DMS 273 (cell line): ENCODE measurements at regions not wholly inside any gene's neighbourhood (a gene's known extent, or its start where the extent isn't known, plus 50 kb on each side); places are given as distances from the start of the nearest gene placed in this dataset.

Source experiments
- DNase-seq: peaks from one replicate; lab custom pipeline; 2025; ENCODE audit not compliant: unreplicated experiment; lab: John Stamatoyannopoulos, UW

DNA sequence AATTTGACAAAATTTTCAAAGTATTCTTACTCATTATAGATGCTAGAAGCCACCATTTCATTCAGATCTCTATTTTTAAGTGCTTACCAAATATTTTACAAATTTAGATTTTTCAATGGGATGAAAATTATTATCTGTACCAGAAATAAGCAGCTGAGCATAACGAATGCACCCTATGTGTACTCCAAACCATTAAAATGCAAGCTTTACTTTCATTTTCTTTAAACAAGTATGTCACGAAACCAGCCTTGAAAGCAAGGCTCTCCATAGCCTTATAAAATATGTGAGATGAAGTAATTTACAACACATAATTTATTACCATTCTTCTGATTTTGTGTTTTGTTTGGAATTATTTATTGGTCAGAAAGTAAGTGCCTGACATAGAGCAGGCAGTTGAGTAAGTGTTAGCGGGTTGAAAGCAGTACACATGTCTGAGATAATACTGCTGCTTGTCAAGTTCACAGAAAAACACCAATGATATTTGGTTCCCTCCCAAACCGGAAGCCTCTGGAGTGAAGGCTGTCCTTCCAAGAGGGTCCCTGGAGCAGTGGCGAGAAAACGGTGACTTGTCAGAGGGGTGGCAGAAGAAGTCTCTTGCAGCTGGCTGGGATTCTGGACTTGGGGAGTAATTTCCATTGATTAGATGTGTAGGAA lies 322.7 kb upstream of the PFKP start:
- DNase-seq = no peak

DNA sequence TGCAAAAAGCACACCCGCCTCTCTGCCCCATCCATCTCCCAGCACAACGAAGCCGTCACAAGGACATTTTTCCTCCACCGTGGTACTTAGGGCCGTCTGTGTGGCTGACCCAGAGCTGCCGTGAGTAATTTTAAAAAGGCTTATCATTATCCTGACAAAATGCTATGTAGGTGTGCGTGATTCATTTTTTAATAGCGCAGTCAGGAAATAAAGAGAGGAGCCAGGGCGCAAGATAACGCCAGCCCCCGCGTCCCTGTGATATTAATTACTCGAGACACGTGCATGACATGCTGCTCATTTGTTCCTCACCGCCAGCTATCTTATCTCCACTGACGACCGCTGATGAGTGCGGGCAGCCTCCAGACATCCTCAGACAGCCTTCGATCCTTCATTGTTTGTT lies 332.7 kb upstream of the PFKP start:
- DNase-seq = no peak

DNA sequence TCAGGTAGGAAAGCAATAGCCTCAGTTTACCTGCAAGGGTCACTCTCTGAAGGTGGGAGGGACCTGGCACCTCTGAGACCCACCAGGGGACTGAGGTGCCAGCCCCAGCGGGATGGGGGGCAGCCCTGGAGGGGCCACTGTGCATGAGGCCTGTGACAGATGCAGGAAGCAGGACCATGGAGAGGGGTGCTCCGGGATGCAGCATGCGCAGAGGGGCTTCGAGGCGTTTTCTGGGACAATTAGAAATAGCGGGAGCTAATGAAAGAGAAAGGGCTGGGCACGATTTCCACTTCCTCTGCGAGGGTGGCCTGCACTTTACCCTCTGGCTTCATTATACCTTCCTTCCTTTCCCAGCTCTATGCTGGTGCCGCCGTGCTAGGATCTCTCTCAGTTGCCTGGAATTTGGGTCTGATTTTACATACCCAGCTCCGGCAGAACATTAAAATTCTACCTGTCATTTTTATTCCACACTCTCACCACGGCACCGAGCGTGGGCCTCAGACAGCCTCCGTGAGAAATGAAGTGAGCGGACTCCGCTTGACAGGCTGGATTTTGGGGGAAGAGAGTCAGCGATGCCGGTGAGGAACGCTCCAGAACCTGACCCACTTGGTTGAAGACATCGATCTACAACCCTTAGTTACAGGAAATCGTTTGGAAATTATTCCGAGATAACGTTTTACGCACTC lies 333.9 kb upstream of the PFKP start:
- no peak for DNase-seq

DNA sequence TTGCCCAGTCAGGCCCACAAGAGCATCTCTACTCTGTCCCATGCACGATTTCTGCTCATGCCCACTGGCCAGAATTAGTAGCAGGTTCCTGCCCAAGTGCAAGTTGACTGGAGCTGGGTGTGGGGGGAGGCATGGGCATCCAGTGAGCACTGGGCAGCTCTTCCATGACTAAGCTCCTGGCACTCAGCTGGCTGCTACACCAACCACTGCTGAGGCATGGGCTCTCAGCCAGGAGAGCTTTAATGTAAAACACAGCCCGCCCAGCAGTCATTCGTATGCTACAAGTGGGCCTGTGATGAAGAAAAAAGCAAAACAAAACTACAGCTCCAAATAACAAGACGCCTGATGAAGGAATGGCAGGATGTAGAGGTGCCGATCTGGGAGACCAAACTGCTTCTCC lies 335.4 kb upstream of the PFKP start:
- no peak for DNase-seq

DNA sequence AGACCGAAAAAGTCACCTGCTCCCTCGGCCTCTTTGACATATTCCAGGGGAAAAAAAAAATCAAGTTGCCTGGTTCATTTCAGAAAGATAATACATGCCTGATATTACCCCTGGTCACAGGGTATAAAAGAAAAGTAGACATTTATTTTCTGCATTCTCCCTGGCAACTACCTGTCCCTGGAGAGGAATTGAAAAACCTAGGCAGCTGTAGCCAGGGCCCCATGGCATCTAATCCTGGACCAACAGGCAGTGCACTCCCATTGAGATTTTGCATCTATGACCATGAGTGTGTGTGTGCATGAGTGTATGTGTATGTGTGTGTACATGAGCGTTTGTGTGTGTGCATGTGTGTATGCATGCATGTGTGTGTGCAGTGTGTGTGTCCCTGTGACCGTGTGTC lies 338.2 kb upstream of the PFKP start:
- DNase-seq = no peak

DNA sequence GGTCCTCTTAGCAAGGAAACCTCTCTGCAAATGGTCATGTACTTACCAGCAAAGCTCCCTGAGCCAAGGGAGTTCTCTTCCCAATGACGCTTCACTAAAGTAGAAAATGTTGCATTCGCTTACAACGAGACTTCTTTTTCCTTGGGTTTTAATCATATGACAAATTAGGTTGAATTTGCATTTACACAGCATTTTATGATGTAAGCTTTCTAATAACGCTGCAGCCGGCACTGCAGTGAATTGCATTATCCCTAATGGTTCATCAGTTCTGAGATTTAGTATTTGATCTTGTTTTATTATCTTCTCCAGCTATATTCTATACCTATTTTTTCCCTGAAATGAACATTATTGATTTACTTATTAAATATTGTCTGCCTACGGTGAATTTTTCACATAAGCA lies 339.3 kb upstream of the PFKP start:
- DNase-seq = no peak

DNA sequence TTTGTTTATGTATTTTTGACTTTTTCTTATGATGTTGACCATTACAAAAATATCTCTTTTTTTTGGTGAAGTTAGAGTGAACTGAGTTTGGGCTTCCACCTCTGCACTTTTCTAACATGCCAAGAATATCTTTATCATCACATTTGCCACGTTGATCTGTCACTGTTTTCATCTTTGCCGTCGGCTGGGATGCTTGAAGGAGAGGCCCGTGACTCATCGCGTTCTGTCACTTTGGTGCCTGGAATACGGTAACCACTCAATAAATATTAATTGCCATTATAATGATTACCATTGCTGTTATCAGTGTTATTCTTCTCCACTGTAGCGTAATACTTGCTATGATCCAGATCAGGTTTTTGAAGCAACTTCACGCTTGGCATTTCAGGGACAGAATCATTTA lies 350.8 kb upstream of the PFKP start:
- no peak for DNase-seq

DNA sequence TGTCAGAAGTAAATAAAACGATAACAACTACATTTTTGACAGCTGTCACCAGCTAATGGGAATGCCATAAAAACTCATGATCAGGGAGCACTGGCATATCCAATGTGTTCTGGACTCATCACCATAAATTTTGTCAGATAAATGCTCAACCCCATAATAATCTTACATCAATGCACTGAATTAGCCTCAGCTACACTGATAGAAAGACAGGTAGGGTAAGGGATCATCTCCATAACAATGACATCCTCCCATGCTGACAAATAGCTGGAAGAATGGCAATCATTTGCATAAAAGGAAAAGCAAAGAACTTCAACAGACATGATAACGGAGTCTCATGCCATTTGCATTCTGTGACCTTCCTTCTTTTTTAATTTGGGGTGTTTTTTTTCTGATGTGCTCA lies 352.8 kb upstream of the PFKP start:
- DNase-seq = no peak

DNA sequence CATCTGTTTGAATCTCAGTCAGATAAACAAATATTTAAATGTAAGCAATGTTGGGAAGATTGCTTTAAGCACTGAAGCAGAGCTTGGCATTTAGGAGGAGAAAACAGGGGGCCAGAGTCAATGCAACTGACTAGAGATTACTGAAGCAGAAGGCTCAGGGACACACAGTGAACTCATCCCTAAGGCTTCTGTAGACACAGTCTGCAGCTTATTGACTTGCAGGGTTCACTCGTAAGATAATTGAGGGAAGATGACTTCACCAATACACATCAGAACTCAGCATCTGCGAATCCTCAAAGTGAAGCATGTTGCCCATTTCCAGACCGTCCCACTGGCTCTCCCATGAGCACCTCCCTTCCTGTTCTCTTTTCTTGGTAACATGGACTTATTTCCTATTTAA lies 363.4 kb upstream of the PFKP start:
- DNase-seq = no peak

DNA sequence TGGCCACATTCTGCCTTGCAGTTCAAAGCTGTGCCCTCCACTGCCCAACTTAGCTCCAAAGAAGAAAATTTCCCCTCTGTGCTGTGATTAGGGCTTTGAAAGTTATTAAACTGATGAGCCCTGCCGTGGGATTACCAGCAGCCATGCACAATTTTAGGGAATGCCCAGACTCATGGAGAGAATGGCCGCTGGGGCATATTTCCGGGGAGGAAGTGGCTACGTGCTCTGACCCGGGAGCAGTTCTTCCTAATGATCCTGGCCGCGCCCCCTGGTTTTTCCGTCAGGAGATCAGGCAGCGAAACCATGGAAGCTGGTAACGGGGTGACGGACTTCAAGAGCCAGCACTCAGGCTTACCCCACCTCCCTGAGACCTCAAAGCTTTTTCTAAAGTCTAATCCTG lies 365.5 kb upstream of the PFKP start:
- DNase-seq = no peak

DNA sequence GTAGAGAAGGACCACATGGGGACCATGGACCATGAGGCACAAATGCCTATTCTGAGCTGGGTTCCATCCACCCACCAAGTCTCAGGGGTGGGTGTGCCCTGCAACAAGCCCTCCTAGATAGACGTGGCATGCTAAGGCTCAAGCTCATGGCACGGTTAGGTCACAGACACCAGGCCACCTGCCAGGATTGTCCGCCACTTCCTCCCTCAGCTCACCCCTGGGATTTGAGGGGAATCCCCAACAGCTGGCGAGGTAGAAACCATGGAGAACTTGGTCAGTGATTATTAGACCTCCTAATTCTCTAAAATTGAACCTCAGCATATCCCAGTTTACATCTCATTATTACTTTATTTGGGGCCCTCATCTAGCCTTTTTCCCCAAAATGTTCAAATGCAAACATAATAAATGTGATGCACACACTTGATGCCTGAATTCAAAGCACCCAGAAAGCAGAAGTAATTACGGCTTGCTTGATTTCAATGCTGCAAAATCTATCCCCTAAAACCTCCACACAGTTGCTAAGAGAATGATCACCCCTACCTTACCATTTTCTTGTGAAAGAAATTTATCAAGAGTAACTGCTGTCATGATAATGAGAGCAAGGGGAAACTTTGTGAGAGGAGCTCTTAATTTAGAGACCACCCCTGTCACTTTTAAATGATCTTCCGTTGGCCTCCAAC lies 366.6 kb upstream of the PFKP start:
- no peak for DNase-seq

DNA sequence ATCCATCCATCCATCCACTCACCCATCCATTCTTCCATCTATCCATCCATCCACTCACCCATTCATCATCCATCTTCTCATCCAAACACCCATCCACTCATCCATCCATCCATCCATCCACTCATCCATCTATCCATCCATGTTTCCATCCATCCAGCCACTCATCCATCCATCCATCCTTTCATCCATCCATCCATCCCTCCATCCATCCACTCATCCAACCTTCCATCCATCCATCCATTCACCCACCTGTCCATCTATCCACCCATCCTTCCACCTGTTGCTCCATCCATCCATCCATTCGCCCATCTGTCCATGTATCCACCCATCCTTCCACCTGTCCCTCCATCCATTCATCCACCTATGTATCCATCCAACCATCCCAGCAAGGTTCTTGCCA lies 378.4 kb upstream of the PFKP start:
- DNase-seq = no peak

DNA sequence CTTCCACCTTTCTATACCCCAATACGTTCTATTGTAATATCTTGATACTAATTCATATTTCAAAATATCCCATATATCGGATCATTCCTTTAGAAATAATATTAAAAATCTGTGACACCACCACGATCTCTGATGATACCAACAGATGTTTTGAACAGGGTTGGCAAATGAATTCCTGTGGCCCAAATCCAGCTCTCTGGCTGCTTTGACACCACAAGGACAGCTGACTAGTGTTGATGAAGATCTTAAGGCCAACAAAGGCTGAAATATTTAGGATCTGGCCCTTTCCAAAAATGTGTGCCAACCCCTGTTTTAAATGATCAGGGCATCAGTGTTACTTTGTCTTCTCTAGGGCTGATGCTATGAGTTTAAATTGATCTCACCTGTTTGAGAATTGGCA lies 380.7 kb upstream of the PFKP start:
- no peak for DNase-seq

DNA sequence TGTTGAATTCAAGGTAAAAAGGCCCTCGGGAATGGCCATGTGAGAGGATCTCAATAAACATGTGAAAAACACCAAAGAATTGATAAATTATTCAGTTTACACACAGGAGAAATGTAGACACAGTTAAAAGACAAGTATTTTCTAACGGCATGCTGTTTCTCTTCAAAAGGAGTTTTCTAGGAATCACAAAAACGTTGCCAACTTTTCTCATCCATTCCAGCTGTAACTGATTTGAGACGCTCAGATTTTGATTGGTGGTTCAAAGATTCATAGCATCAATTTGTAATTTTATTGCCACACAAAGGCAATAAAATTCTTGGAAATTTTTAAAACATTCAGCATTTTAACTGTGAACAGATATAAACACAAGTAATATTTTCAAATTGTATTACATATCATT lies 384.9 kb upstream of the PFKP start:
- no peak for DNase-seq

DNA sequence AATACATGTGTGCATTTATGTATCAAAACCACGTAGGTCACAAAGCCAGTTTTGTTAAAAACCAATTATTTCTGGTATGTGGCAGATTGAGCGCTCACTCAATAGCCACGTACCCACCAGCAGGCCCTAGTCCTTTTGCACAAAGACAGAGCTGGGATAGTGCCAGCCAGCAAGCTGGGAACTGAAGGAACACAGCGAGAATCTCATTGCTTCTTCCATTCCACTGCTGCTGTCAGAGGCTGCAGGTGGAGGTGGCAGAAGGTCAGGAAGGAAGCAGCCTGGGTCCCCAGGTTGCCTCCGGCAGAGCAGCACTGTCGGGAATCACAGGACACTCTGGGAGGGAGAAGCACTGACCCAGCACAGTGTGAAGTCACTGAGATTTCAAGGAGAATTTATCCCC lies 385.5 kb upstream of the PFKP start:
- no peak for DNase-seq

DNA sequence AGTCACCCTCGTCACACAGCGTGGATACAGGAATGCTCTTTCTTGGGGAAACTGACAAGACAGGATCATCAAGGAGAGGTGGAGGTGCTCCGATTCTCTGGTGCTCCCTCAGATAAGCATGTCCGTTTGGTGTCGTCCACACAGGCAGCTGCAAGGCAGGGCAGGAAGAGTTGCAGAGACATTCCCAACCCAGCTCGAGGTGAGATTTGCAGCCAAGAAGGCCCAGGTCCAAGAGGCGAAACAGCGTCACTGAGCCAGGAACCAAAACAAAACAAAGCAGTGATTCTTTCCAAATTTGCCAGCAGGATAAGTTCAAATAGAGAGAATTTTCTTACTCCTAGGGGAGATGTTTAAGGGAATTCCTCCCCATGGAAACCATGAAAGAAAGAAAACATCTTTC lies 386.5 kb upstream of the PFKP start:
- DNase-seq = no peak

DNA sequence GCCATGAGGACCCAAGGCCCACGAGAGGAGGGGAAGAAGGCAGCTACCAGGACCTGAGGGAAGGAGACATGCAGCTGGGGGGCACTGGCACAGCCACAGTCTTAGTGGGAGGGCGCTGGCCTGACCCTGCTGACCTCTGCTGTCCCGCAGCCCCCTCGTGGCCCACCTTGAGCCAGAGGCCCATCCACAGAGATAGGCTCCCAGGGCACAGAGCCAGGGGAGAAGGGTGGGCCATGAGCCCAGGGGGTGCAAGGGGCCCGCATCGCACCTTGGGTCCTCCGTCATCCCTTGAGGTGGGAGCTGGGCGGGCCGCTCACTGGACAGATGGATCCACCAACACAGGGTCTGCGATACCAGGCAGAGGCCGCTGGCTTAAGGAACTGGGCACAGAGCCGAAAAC lies 387.7 kb upstream of the PFKP start:
- DNase-seq = no peak

DNA sequence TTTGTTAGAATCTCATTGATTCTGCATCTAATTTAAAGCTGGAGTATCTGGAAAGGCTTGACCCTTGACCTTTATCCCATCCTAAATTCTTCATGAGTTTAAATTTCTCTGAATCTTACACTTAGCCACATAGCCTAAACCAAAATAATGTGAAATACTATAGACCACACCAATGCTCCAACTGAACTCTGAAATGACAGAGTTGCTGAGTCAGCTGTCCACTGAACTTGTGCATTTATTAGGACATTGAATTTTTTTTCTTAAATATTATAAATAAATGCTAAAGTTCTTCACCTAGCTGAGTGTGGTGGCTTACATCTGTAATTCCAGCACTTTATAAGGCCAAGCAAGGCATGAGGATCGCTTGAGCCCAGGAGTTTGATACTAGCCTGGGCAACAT lies 390.9 kb upstream of the PFKP start:
- no peak for DNase-seq

DNA sequence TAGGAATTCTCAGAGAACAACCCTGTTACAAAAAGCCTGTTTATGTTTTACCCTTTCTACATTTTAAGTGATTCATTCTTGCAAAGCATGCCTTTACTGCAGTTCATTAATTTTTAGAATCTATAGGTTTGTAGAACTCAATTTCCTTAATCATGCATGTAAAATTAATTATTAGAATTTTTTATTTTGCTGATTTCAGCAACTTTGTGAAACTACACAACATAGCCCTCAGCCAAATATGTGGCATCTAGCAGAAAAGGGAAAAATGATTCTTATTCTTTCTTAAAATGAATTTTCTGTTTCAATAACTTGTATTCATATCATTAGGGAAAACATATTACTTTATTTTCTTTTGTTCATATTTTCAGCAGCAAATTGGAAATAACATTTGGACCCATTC lies 392.9 kb upstream of the PFKP start:
- DNase-seq = no peak

DNA sequence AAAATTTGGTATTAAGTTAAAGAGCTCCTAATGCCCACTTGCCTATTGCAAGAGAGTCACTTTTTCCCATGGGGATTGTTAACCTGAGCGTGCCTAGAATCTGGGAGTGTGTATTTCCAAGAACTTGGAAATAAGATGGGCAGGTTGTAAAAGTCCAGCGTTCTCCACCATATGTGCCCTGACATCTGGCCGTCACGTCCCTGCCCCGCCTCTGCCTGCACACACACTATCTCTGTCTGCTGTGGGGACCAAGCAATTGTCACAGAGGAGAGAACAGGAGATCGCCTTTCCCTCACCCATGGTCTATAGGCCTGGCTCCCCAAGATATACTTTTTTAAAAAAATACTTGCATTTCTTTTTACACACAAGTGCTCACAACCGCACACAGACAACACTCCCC lies 396.5 kb upstream of the PFKP start:
- DNase-seq = no peak

DNA sequence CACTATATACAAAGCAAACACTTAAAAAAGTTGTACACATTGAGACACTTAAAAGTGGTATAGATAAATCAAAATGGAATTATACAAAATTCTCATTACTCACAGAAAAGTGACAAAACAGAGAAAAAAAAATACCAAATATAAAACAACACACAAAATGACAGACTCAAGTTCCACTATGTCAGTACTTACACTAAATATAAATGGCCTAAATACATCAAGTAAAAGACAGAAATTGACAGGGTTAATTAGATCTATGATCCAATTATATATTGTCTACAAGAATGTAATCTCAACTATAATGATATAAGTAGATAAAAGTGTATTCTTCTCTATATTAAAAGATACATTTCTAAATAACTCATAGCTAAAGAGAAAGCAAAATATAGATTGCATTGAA lies 401.6 kb upstream of the PFKP start:
- no peak for DNase-seq

DNA sequence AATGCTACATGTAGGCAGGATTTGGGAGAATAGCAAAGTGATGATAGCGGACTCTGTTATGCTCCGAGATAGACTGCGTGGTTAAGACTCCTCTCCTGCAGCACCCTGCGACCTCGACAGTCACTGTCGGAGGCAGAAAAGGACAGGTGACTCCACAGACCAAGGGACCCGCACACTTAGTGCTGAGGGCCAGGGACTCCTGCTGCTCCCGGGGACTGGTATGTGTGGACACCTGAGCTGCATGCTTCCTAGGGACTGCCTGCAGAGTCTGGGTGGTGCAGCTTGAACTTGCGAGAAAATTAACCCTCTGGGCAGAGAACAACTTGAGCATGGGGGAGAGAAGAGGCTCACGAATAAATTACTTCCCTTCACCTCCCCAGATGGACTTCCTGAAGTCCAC lies 407.1 kb upstream of the PFKP start:
- DNase-seq = no peak
